Caco-2 (cell line): ENCODE measurements at regions not wholly inside any gene's neighbourhood (a gene's known extent, or its start where the extent isn't known, plus 50 kb on each side); places are given as distances from the start of the nearest gene placed in this dataset.
"Not testable (repeated sequence)": the region's sequence is repeated elsewhere in the genome, so short reads cannot be mapped to it uniquely, and the experiment has no call there.

Source experiments
- BruUV-seq: library from RNA; stranded (reverse); fragments of 400-500 nt; replicated peaks from 2 replicates; lab custom pipeline; 2021; lab: Mats Ljungman, UMichigan
- CTCF ChIA-PET: fragments of 300-600 bp; sonication (Branson Sonifier 250); formaldehyde crosslinking; loops from one replicate; lab custom pipeline; 2022; ENCODE audit warnings: antibody characterized with exemption; lab: Charles Lee
- POLR2A ChIA-PET: fragments of 300-600 bp; sonication (Branson Sonifier 250); formaldehyde crosslinking; loops from one replicate; lab custom pipeline; 2022; ENCODE audit warnings: antibody characterized with exemption; lab: Charles Lee
- DNase-seq, 2 experiments: peaks; one replicate each; pipeline versions ENCODE4 v3.0.0 to v3.0.0-alpha.2; 2020 to 2022
- H3K27me3 ChIP-seq: replicated peaks from 2 replicates; pipeline ENCODE4 v1.6.0; 2011; ENCODE audit warnings: low read length; ENCODE audit not compliant: control insufficient read depth, insufficient read depth
- H3K36me3 ChIP-seq: 2 replicates; pipeline ENCODE4 v1.5.1; 2011; ENCODE audit warnings: low read length; ENCODE audit not compliant: control insufficient read depth, insufficient read depth
- H3K4me1 ChIP-seq: fragments of 250-450 bp; sonication (Bioruptor Pico); 2 replicates; pipeline ENCODE4 v1.5.1; 2020; ENCODE audit warnings: mild to moderate bottlenecking
- H3K4me3 ChIP-seq: 2 replicates; pipeline ENCODE4 v1.5.1; 2011; ENCODE audit warnings: low read depth, mild to moderate bottlenecking, control low read depth, low read length
- H3K9me3 ChIP-seq: fragments of 250-450 bp; sonication (Bioruptor Pico); 2 replicates; pipeline ENCODE4 v1.5.1; 2020; ENCODE audit warnings: mild to moderate bottlenecking, moderate library complexity
- H3K27ac Mint-ChIP-seq: one replicate; pipeline ENCODE4 v1.8.0; 2022; ENCODE audit warnings: mixed read lengths; ENCODE audit not compliant: unreplicated experiment
- H3K27me3 Mint-ChIP-seq: one replicate; pipeline ENCODE4 v1.8.0; 2022; ENCODE audit warnings: mixed read lengths; ENCODE audit not compliant: insufficient read depth, unreplicated experiment
- H3K36me3 Mint-ChIP-seq: one replicate; pipeline ENCODE4 v1.8.0; 2022; ENCODE audit warnings: mild to moderate bottlenecking, mixed read lengths; ENCODE audit not compliant: insufficient read depth, unreplicated experiment
- H3K4me1 Mint-ChIP-seq: one replicate; pipeline ENCODE4 v1.8.0; 2022; ENCODE audit warnings: low read depth, mixed read lengths; ENCODE audit not compliant: unreplicated experiment
- H3K4me3 Mint-ChIP-seq: one replicate; pipeline ENCODE4 v1.8.0; 2022; ENCODE audit warnings: mild to moderate bottlenecking, moderate library complexity, mixed read lengths; ENCODE audit not compliant: unreplicated experiment
- H3K9me3 Mint-ChIP-seq: one replicate; pipeline ENCODE4 v1.8.0; 2022; ENCODE audit warnings: mixed read lengths; ENCODE audit not compliant: unreplicated experiment
- CTCF ChIP-seq, 2 experiments: fragments of 200-600 bp in 1 of 2; IDR thresholded peaks; 1 replicate in 1 of 2; 2 replicates in 1 of 2; pipeline versions ENCODE4 v1.5.1 to v1.8.0; 2011 to 2022; ENCODE audit warnings: antibody characterized with exemption in 1 of 2, control low read depth in 1 of 2, inconsistent platforms in 1 of 2, low read depth in 1 of 2, low read length in 1 of 2, mild to moderate bottlenecking in 1 of 2, moderate library complexity in 1 of 2; ENCODE audit not compliant: insufficient read depth in 1 of 2, severe bottlenecking in 1 of 2, unreplicated experiment in 1 of 2
- intact Hi-C: fragments of 100-400 bp; cut with micrococcal nuclease; formaldehyde crosslinking; loops from one replicate; pipeline ENCODE4 v1.10.0; 2022; ENCODE audit not compliant: unreplicated experiment

GRCh38 chr16:88331989-88332920 lies 50.5 kb upstream of the ZNF469 start:
- H3K4me3 Mint-ChIP-seq, result no peak overlapping the region
- Histone ChIP-seq H3K36me3 (no peaks in the 10 kb centered on the region), H3K4me3 (no peak overlapping the region), H3K4me1 (no peaks in the 10 kb centered on the region), H3K9me3 (peaks cover 3% of the 10 kb centered on the region; the same call in 1 of the 2 replicates), H3K27me3 (no peaks in the 10 kb centered on the region)
- ChIA-PET CTCF (no interaction called here), POLR2A (no interaction called here)
- BruUV-seq, result no TSS peak
- H3K27me3 Mint-ChIP-seq, result no peaks in the 10 kb centered on the region
- no peak for TF ChIP-seq CTCF (IDR thresholded peaks at IDR 0.05; ENCODE audit: insufficient read depth in 1 of 2, low read depth in 1 of 2, low read length in 1 of 2, severe bottlenecking in 1 of 2, unreplicated experiment in 1 of 2)
- DNase-seq, result no peak
- intact Hi-C loops, result no loop called here
- H3K4me1 Mint-ChIP-seq, result no peaks in the 10 kb centered on the region
- H3K36me3 Mint-ChIP-seq, result no peaks in the 10 kb centered on the region
- H3K9me3 Mint-ChIP-seq, result peaks cover 21% of the 10 kb centered on the region
- H3K27ac Mint-ChIP-seq, result no peak overlapping the region

- H3K27me3 ChIP-seq, CTCF ChIA-PET, BruUV-seq, H3K27me3 Mint-ChIP-seq, POLR2A ChIA-PET, H3K9me3 ChIP-seq, H3K4me3 Mint-ChIP-seq, DNase-seq, intact Hi-C loops, H3K4me1 Mint-ChIP-seq, H3K4me3 ChIP-seq, H3K4me1 ChIP-seq, H3K36me3 Mint-ChIP-seq, H3K36me3 ChIP-seq: not testable (repeated sequence)
- H3K9me3 Mint-ChIP-seq, result peaks cover 28% of the 10 kb centered on the region
- peak overlapping the region; percentile 10 for H3K27ac Mint-ChIP-seq
Observed at GRCh38 chr16:88332921-88333825, 49.6 kb upstream of the ZNF469 start.
